Mesothelial cell of epicardium (in vitro differentiated cells): ENCODE measurements at regions not wholly inside any gene's neighbourhood (a gene's known extent, or its start where the extent isn't known, plus 50 kb on each side); places are given as distances from the start of the nearest gene placed in this dataset.

ENCODE experiments used
- DNase-seq, 2 experiments: peaks; one replicate each; pipeline ENCODE4 v3.0.0; 2021; ENCODE audit warnings: low spot score in 2 of 2; ENCODE audit not compliant: unreplicated experiment in 2 of 2
- H3K27ac Mint-ChIP-seq: 2 replicates; pipeline ENCODE4 v1.8.0; 2021; ENCODE audit warnings: mixed read lengths
- H3K27me3 Mint-ChIP-seq: 2 replicates; pipeline ENCODE4 v1.8.0; 2021; ENCODE audit warnings: low read depth, mixed read lengths
- H3K36me3 Mint-ChIP-seq: 2 replicates; pipeline ENCODE4 v1.8.0; 2021; ENCODE audit warnings: mixed read lengths
- H3K4me1 Mint-ChIP-seq: 2 replicates; pipeline ENCODE4 v1.8.0; 2021; ENCODE audit warnings: mixed read lengths
- H3K4me3 Mint-ChIP-seq: 2 replicates; pipeline ENCODE4 v1.8.0; 2021; ENCODE audit warnings: mild to moderate bottlenecking, moderate library complexity, mixed read lengths
- H3K9me3 Mint-ChIP-seq: 2 replicates; pipeline ENCODE4 v1.8.0; 2021; ENCODE audit warnings: mixed read lengths
- TF ChIP-seq, protein P1 (sequence below): fragments of 200-600 bp; sonication (generic); IDR thresholded peaks from one replicate; pipeline ENCODE4 v1.5.0; 2021; ENCODE audit warnings: antibody characterized with exemption; ENCODE audit not compliant: unreplicated experiment

DNA sequence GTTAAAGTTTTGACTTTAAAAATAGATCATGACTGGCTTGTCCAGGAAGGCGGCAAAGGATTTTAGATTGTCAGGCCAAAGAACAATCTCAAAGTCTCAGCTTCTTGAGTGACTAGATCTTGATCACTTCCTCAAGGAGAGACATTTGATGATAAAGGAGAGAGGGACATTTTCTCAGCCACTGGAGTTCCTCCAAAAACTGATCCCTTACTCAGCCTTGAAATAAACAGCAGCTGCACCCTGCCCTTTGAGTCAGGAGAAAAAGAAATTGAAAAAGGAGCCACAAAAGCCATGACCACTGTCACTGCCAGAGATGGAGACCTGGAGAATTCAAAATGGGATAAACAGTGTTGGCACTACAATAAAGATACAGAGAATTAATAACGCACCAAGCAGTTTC lies 288.4 kb upstream of the PRMT6 start:
- peaks cover 1% of the 10 kb centered on the region for H3K9me3 Mint-ChIP-seq
- peaks cover 5% of the 10 kb centered on the region for H3K4me1 Mint-ChIP-seq
- TF ChIP-seq, protein P1, sequence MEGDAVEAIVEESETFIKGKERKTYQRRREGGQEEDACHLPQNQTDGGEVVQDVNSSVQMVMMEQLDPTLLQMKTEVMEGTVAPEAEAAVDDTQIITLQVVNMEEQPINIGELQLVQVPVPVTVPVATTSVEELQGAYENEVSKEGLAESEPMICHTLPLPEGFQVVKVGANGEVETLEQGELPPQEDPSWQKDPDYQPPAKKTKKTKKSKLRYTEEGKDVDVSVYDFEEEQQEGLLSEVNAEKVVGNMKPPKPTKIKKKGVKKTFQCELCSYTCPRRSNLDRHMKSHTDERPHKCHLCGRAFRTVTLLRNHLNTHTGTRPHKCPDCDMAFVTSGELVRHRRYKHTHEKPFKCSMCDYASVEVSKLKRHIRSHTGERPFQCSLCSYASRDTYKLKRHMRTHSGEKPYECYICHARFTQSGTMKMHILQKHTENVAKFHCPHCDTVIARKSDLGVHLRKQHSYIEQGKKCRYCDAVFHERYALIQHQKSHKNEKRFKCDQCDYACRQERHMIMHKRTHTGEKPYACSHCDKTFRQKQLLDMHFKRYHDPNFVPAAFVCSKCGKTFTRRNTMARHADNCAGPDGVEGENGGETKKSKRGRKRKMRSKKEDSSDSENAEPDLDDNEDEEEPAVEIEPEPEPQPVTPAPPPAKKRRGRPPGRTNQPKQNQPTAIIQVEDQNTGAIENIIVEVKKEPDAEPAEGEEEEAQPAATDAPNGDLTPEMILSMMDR = no peak
- H3K4me3 Mint-ChIP-seq = no peak overlapping the region
- H3K27me3 Mint-ChIP-seq = peaks cover 2% of the 10 kb centered on the region
- DNase-seq = no peak
- H3K36me3 Mint-ChIP-seq = no peaks in the 10 kb centered on the region
- no peak overlapping the region for H3K27ac Mint-ChIP-seq

DNA sequence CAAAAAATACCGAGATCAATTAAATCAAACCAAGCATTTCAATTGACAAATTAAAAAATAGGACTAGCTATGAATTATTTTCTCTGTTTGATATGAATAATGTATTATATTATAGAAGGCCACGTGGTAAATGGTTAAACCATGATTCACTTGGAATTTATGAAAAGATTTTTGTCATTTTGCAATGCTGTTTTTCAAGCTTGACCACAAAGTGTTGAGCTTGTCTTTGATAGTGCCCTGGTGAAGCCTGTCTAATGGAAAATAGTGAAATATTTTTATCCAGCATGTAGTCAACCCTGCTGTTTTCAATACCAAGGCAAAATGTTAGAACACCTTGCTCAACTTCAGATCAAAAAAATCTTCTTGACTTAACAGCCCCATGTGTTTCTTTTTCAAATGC lies 288.0 kb upstream of the PRMT6 start:
- Mint-ChIP-seq H3K9me3 (peaks cover 6% of the 10 kb centered on the region), H3K36me3 (no peaks in the 10 kb centered on the region), H3K4me3 (no peak overlapping the region), H3K4me1 (peaks cover 5% of the 10 kb centered on the region), H3K27me3 (peaks cover 2% of the 10 kb centered on the region), H3K27ac (no peak overlapping the region)
- TF ChIP-seq, protein P1 = no peak
- no peak for DNase-seq

DNA sequence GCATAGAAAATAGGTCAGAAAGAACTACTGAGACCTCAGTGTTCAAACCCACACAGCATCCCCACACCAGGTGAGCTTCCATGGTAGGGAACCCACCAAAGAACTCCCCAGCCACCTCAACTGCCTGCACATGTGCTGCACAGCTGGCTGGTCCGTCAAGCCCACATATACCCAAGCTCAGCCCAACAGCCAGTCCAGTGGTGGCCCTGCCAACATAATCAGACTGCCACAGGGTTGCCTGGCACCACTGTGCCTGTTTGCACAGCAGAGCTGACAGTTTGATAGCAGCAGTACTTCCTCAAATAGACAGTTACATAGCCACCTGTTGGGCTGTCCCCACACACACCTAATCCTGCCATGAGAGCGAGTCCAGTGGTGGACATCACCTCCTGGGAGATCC lies 283.3 kb upstream of the PRMT6 start:
- H3K27ac Mint-ChIP-seq = no peak overlapping the region
- no peak overlapping the region for H3K4me3 Mint-ChIP-seq
- no peaks in the 10 kb centered on the region for H3K27me3 Mint-ChIP-seq
- TF ChIP-seq, protein P1 = no peak
- no peaks in the 10 kb centered on the region for H3K36me3 Mint-ChIP-seq
- H3K4me1 Mint-ChIP-seq = peaks cover 1% of the 10 kb centered on the region
- peaks cover 41% of the 10 kb centered on the region for H3K9me3 Mint-ChIP-seq
- DNase-seq = no peak

DNA sequence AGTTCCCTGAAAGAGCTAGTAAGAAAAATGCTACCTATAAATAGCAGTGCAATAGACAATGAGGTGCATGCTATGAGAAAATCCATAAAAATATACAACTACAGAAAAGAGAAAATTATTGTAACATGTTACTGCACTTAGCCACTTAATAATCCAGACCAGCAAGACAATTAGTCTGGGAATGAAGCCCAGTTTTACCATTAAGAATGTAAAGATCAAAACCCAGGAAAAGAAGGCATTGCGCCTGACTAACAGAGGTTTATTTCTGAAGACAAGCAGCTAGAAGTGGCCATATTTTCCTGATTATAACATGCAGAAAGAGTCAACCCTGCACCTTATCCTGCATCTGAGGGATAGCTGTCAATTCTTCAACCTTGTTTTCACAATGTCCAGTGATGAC lies 276.4 kb upstream of the PRMT6 start:
- no peak overlapping the region for H3K4me3 Mint-ChIP-seq
- TF ChIP-seq, protein P1 = no peak
- H3K27me3 Mint-ChIP-seq = peaks cover 10% of the 10 kb centered on the region
- H3K9me3 Mint-ChIP-seq = peaks cover 24% of the 10 kb centered on the region
- no peaks in the 10 kb centered on the region for H3K4me1 Mint-ChIP-seq
- no peaks in the 10 kb centered on the region for H3K36me3 Mint-ChIP-seq
- no peak for DNase-seq
- H3K27ac Mint-ChIP-seq = no peak overlapping the region

DNA sequence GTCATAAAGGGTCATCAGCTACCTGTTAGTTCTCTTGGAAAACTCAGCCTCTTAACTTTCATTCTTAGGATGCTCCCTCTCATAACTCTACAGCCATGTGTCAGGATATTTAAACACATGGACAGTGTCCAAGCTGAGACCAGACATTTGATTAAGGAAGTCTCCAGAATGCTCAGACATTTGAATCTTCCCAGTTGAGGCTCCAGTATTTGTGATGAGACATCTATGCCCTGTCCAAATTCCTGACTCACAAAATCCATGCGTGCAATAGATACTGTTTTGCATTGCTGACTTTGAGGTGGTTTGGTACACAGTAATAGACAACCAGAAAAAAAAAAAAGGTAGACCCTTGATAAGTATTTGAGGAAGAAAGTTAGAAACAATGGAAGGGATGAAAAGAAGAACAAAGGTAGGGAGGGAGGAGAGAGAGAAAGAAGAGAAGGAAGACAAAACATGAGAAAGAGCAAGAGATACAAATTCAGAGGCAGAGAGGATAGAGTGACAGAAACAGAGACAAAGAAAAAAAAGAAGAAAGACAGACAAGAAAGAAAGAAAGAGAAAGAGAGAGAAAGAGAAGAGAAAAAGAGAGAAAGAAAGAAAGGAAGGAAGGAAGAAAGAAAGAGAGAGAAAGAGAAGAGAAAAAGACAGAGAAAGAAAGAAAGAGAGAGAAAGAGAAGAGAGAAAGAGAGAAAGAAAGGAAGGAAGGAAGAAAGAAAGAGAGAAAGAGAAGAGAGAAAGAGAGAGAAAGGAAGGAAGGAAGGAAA lies 275.5 kb upstream of the PRMT6 start:
- Mint-ChIP-seq H3K27ac (no peak overlapping the region), H3K36me3 (no peaks in the 10 kb centered on the region), H3K4me1 (no peaks in the 10 kb centered on the region), H3K4me3 (no peak overlapping the region), H3K9me3 (peaks cover 17% of the 10 kb centered on the region), H3K27me3 (peaks cover 10% of the 10 kb centered on the region)
- DNase-seq = no peak
- TF ChIP-seq, protein P1 = no peak
